ENCODE measurements at regions not wholly inside any gene's neighbourhood (a gene's known extent, or its start where the extent isn't known, plus 50 kb on each side); places are given as distances from the start of the nearest gene placed in this dataset.

- POLR2A ChIA-PET: no interaction called here
Measured at GRCh38 chr4:182111586-182111985, 131.6 kb upstream of the TENM3 start.

More at GRCh38 chr4:182111586-182111985, 131.6 kb upstream of the TENM3 start:
- CTCF ChIA-PET (ENCODE audit: low intra/inter-chr PET ratio, low total read pairs): no interaction called here
- no peak overlapping the region for H3K4me2 ChIP-seq (ENCODE audit: low read depth, low read length)
- H3K9ac ChIP-seq (ENCODE audit: insufficient read depth, low read depth, low read length): no peak overlapping the region
- intact Hi-C loops (cut with micrococcal nuclease; ENCODE audit: unreplicated experiment) (no loop called here), in situ Hi-C loops (cut with HindIII; ENCODE audit: extremely low pct_ligation_motif_present, low pct_unique_long_range_greater_than_20kb) (no loop called here)
- H3K27ac ChIP-seq (ENCODE audit: extremely low read length, insufficient read depth, low read length): no peak overlapping the region
- no TSS peak for BruUV-seq (replicated peaks)
- H4K20me1 ChIP-seq (ENCODE audit: insufficient read depth, low read length): no peaks in the 10 kb centered on the region
- ATAC-seq (no peak), FAIRE-seq (no peak), DNase-seq (ENCODE audit: low spot score) (no peak)
- 12% methylated on average over 1 of the region's 1 CpG for WGBS (ENCODE audit: low lambda C conversion rate)
- TF ChIP-seq AHR (CRISPR knock-in tag; IDR thresholded peaks at IDR 0.05) (no peak), ZNF562 (CRISPR knock-in tag; IDR thresholded peaks at IDR 0.05; ENCODE audit: borderline replicate concordance) (no peak), CBFB (CRISPR knock-in tag; IDR thresholded peaks at IDR 0.05) (no peak), AKAP8 (CRISPR knock-in tag; IDR thresholded peaks at IDR 0.05) (no peak), FOXO4 (CRISPR knock-in tag; conservative IDR thresholded peaks at IDR 0.05) (no peak), CCAR2 (optimal IDR thresholded peaks at IDR 0.05; ENCODE audit: low read depth, low read length) (no peak), SUZ12 (IDR thresholded peaks at IDR 0.05; ENCODE audit: low read depth, low read length) (no peak), MTA1 (CRISPR knock-in tag; IDR thresholded peaks at IDR 0.05; ENCODE audit: borderline replicate concordance) (no peak), POLR2G (IDR thresholded peaks at IDR 0.05; ENCODE audit: low read depth, low read length) (no peak), RNF2 (conservative IDR thresholded peaks at IDR 0.05; ENCODE audit: low read depth) (no peak)
- TF ChIP-seq, protein P1, sequence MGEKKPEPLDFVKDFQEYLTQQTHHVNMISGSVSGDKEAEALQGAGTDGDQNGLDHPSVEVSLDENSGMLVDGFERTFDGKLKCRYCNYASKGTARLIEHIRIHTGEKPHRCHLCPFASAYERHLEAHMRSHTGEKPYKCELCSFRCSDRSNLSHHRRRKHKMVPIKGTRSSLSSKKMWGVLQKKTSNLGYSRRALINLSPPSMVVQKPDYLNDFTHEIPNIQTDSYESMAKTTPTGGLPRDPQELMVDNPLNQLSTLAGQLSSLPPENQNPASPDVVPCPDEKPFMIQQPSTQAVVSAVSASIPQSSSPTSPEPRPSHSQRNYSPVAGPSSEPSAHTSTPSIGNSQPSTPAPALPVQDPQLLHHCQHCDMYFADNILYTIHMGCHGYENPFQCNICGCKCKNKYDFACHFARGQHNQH (CRISPR knock-in tag; IDR thresholded peaks at IDR 0.05): no peak
- H2AFZ ChIP-seq (ENCODE audit: low read length): no peak overlapping the region
- no peaks in the 10 kb centered on the region for H3K4me1 ChIP-seq (ENCODE audit: insufficient read depth, low read length)
- no peaks in the 10 kb centered on the region for H3K36me3 ChIP-seq (replicated peaks in 1 of 2; ENCODE audit: control insufficient read depth in 1 of 2, insufficient read depth in 2 of 2, low read length in 2 of 2)
- no peak overlapping the region for H3K4me3 ChIP-seq (replicated peaks in 1 of 3; ENCODE audit: insufficient read depth in 1 of 3, low read depth in 2 of 3, low read length in 3 of 3)
- H3K27me3 ChIP-seq (ENCODE audit: control insufficient read depth in 1 of 2, insufficient read depth in 2 of 2, low read length in 2 of 2): no peaks in the 10 kb centered on the region
- no peaks in the 10 kb centered on the region for H3K79me2 ChIP-seq (ENCODE audit: insufficient read depth, low read length)
- no peaks in the 10 kb centered on the region for H3K9me3 ChIP-seq (ENCODE audit: low read length)

Data from HepG2 (cell line).